ENCODE measurements at regions not wholly inside any gene's neighbourhood (a gene's known extent, or its start where the extent isn't known, plus 50 kb on each side); places are given as distances from the start of the nearest gene placed in this dataset.

DNA sequence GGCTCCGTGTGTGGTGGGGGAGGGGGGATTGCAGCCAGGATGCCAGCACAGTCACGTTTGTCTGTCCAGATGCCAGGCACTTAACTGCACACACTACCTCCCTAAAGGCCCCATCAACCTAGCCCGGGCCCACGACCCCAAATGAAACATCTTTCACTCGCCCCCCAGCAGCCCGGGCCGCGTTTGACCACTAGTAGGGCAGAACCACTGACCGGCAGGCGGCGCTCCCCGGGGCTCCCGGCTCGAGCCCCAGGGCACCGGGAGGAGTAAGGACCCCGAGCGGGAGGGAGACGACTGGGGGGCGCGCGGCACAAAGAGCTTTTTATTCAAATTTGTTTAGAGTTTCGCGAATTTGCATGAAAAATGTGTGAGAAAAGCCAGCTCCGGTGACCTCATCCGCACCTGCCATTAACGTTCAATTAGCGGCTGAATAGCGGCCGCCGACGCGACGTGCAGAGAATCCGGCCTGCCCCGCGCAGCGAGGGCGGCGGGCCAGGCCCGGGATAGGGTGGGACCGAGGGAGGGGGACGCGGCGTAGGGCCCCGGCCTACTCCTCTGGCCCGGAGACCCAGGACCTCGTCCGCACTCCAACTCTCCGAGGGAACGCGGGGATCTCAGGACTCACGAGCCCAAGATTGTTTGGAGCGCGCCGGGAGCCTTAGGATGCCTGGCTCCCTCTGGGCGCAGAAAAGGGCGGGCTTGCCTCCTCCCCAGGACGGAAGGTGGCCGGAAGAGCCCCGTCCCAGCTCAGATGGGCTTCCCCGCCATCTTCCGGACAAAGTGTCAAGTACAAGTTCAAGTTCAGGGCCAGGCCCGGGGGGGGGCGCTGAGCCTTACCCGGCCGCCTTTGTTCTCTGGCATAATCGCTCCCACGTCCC is 64.9 kb upstream of the POLG start:
- no peak for DNase-seq

DNA sequence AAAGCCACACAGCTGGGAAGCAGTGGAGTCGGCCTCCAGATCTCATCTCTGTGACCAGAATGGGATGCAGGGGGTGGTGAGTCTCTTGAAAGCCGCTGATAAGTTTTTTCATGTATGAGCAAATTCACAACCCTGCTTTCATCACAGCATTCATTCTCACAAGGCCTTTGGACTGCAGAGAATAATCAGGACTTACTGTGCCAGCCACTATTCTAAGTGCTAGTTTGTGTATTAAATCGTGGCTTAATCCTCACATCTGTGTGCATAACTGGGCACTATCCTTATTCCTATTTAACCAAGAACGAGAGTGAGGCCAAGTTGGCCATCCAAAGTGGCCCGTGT is 64.2 kb upstream of the POLG start:
- no peak for DNase-seq

DNA sequence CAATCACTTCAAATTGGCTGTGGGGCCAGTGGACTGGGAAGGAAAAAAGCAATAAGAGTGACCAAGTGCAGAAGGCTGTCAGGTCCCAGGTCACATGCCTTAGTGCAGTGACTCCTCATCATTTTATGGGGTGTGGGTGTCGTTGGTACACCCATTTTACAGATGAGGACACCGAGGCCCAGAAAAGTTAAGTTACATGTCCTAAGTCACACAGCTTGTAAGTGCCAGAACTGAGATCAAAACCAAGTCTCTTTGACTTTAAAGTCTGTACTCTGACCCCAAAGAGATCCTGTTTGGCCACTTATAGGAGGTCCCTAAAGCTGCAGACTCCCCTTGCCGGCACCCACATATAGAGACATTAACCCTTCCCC is 63.0 kb upstream of the POLG start:
- no peak for DNase-seq

DNA sequence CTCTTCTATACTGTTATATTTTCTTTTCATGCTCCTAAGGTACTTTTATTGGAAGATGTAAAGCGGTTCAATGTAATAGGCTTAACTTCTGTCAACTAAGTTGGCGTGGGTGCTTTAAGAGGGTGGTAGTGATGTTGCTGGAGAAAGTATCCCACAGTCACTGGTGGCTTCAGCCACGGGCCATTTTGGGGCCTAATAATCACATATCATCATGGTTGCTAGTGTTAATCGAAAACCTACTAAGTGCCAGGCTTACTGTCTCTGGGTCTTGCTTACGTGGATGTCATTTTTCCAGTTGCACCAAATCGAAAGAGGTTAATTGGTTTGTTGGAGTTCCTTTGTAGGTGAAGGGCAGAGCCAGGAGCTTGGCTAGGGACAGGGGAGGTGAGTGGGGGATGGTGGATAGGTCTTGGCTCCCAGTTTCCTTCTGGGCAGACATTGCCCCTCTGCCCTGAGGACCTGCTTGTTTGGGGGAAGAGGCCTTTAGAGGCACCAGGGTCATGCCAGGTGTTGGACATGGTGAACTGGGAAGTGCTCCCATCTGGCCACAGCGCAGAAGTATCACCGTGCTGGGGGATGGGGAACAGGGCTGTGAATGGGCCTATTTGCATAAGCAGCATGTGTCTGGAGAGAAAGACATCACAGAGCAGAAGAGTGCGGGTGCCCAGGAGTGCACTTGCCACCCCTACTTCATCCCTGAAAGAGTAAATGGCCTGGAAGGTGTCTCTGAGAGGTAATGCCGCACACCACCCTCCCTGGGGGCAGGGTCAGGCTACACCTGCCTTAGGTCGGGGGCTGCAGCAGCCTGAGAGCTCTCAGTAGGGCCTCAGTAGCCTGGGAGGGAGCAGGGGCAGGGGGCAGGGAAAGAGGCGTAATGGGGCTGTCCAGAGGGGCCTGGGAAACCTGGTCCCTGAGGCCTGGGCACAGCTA is 62.4 kb upstream of the POLG start:
- DNase-seq: no peak

DNA sequence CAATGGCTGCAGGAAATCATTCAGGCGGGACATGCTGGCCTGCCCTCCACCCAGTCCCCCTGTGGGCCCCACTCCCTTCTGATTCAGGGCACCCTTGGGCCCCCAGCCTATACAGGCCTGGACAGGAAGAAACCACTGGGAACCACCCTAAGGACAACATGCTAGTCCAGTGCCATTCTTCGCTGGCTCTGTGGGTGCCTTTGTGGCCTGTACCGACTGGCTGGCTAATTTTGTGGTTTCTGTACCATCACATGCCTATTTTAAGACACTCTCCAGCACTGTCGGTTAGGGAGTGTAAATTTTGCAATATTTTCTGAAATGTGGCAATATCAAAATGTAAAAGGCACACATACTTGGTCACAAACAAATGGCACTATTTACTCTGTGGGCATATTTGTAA is 61.4 kb upstream of the POLG start:
- DNase-seq: no peak

DNA sequence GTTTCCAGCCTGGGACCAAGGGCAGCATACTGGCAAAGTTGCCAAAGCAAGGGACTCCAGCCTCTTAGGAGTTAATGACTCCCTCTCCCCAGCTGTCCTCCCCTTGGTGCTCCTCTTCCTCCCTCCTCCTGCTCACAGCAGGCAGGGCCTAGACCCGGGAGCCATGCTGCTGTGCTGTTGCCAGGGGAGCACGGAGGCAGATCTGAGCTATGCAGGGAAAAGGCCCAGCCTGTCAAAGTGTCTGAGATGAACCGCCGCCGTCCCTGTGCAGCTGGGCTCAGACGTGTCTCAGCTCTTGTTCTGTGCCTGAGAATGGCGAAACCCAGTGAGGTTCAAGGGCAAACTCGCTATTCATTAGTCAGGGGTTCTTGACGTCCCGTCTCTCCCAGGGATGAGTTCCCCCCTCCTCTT is 60.8 kb upstream of the POLG start:
- DNase-seq: no peak

DNA sequence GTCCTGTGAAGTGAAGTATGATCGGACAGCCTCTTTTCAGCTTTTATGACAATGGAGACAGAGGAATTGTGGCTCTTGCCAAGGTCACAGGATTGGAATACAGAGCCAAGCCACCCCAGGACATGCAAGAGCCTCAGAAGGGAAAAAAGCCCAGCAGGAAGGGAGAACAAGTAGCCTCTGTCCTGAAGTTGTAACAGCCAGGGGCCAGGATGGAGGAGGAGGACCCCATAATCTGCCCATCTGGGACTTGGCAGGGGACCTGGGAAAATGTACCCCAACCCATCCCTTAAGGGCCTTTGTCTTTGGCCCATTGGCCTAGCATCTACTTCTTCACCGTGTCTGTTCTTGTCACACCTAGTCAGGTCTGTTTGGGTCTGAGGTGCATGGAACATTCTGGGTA is 60.4 kb upstream of the POLG start:
- DNase-seq: no peak

DNA sequence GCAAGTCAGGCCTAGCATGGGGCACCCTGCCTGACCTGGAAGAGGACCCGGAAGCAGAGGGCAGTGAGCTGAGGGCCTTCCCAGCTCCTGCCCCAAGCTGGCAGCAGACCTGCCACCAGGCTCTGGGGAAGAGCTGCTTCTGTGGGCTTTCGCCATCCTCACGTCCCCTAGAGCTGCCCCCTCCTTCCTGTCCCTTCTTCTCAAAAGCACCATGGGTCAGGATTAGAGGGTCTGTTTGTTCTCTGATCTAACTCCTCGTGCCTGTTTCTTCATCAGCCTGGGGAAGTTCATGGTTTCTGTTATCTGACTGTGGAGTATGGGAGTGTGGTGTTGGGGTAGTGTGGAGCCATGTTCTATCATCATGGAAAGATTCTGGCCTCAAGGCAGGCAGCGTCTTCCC is 58.4 kb upstream of the POLG start:
- DNase-seq: no peak

DNA sequence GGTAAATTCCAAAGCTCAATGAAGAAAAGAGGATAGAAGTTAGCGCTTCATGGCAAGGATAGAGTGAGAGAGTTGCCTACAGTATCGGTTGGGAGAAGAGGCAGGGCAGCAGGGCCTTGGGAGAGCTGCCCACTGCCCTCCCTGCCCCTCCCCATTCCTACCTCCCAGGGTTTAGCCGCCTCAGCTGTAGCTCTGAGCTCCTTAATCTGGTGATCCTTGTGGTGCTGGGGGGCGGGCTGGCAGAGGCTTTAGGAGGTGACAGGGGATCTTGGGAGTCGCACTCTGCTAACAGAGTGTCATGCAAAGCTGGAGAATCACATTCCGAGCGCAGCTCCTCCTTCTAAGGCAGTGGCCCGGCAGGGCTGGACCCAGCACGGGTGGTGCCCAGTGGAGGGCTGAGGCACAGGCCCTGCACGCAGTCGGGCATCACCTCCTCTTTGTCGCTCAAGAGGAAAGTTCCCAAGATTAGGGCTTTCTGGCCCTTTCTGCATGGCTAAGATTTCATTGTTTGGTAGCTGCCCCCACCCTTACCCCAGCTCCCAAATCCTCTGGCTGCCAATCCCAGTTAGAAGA is 57.1 kb upstream of the POLG start:
- DNase-seq: no peak

DNA sequence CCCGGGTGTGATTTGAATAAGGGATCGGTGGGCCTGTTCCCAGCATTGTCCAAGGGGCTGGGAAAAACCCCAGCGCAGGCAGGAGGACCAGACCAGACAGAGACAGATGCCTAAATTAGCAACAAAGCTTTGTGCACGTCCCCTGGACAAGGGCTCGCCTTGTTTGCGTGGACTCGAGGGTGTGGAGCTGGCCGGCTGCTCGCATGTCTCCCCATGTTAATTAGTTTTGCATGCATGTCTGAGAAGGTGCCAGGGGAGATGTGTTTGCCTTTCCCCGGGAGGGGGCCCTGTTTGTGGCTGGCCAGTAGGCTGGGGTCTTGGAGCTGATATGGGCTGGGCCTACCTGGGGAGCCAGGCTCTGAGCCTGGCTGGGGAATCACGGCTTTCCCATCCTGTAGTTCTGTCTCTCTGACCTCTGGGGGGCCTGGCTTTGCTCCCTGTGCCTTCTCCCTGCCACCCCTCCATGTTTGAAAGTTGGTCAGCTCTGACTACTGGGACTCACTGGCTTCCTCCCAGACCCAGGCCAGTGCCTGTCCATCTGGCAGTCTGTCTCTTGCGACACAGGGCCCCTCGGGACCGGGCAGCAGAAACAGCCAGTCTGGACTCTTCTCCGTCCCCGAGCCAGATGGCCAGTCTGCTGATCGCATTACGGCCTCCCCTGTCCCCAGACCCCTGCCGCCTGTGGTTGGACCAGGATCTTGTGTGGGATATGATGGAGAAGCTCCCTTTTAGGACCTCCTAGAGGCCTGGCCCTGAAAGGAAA is 55.4 kb upstream of the POLG start:
- no peak for DNase-seq

DNA sequence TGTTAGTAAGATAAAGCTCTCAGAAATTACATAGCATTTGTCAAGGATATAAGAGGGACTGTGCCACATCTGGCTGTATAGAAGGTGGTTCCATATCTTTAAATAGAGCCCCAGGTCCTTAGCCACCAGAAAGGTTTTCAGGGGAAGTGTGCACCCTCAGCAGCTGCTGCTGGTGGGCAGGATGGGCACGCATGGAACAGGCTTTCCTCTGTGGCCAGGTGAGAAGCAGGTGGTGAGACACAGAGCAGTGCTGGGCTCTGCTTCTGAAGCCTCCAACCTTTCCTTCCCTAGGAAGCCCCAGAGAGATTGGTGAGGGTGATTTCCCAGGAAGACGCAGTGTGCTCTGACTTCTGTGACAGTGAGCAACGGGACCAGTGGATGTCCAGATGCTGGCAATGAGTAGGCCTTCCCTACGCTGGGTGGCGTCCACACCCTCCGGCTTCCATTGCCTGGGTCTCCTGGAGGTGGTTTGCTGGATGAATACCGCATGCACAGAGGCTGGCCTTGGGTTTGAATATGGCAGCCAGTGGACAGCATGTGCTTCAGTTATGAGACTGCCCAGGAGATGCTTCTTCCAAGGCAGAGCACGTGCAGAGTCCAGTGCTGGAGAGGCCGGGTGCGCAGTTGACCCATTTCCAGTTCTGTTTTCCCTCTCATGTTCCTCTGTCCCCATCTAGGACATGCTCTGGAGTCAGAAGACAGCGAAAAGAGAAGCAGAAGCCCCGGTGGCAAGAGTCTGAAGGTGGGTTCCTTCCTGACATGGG is 52.7 kb upstream of the POLG start:
- DNase-seq: no peak

DNA sequence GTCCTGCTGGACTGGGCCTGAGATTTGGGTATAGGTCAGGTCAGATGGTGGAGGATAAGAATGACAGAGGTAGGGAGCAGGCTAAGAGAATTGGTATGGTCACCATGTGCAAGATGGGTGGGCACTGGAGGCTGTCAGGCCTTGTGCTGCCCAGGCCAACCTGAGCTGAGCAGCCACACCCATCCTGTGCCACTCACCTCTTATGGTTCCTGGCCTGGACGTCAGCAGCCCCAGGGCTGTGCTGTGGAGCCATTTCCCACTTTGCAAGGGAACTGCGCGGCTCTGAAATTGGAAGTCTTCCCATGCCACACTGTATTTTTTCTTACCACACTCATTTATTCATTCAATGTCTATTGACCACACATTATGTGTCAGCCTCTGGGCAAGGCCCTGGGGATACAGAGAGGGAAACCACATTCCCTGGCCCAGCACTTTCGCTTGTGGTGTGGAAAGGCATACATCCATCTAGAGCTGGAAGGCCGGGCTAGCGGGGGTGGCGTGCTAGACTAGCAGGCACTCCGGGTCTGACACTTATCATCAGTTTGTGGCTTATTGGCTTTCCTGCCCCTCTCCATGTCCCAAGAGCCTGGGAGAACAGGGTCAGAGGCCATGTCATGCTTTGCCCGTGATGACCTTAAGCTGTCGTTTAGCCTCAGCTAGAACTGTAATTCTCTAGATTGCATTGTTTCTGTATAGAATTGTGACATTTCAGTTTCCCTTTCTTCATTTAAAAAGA is 51.1 kb upstream of the POLG start:
- no peak for DNase-seq
